SU-DHL-6 (cell line): ENCODE measurements at regions not wholly inside any gene's neighbourhood (a gene's known extent, or its start where the extent isn't known, plus 50 kb on each side); places are given as distances from the start of the nearest gene placed in this dataset.

Experiments
- H2AFZ ChIP-seq: fragments of 200-600 bp; sonication (generic); 2 replicates; pipeline ENCODE4 v1.6.1; 2014; ENCODE audit warnings: low read depth, mild to moderate bottlenecking, moderate library complexity, mixed read lengths, antibody characterized with exemption, low read length; ENCODE audit not compliant: severe bottlenecking
- H3F3A ChIP-seq: fragments of 200-600 bp; shearing (Covaris generic); 2 replicates; pipeline ENCODE4 v1.6.0; 2016; ENCODE audit warnings: antibody characterized with exemption, mild to moderate bottlenecking; ENCODE audit not compliant: insufficient read depth
- H3K27ac ChIP-seq: fragments of 200-600 bp; sonication (generic); 2 replicates; pipeline ENCODE4 v1.5.1; 2016; ENCODE audit warnings: low read depth, mild to moderate bottlenecking, low read length, moderate library complexity, mixed read lengths
- H3K27me3 ChIP-seq: fragments of 200-600 bp; sonication (generic), shearing (Covaris generic); 2 replicates; pipeline ENCODE4 v1.6.0; 2014; ENCODE audit warnings: mild to moderate bottlenecking, low read length
- H3K36me3 ChIP-seq: fragments of 200-600 bp; sonication (generic); 2 replicates; pipeline ENCODE4 v1.6.1; 2014; ENCODE audit warnings: mild to moderate bottlenecking, low read length, mixed read lengths
- H3K4me2 ChIP-seq: fragments of 300-600, 200-600 bp; shearing (Covaris generic), sonication (generic); 2 replicates; pipeline ENCODE4 v1.6.0; 2014; ENCODE audit warnings: low read length, low read depth, mild to moderate bottlenecking; ENCODE audit not compliant: poor library complexity, severe bottlenecking
- H3K4me3 ChIP-seq: fragments of 200-600 bp; sonication (generic); 2 replicates; pipeline ENCODE4 v1.5.1; 2014; ENCODE audit warnings: antibody characterized with exemption, low read length, mild to moderate bottlenecking, mixed read lengths; ENCODE audit not compliant: insufficient read depth, poor library complexity, severe bottlenecking
- H3K79me2 ChIP-seq: fragments of 200-600 bp; sonication (generic); 2 replicates; pipeline ENCODE4 v1.6.1; 2014; ENCODE audit warnings: mild to moderate bottlenecking, low read length, moderate library complexity; ENCODE audit not compliant: insufficient read depth
- H3K9ac ChIP-seq: fragments of 200-600 bp; sonication (generic); 2 replicates; pipeline ENCODE4 v1.7.0; 2014; ENCODE audit warnings: mild to moderate bottlenecking, low read length
- H3K9me2 ChIP-seq: fragments of 200-600 bp; sonication (generic); replicated peaks from 2 replicates; pipeline ENCODE4 v1.6.1; 2014; ENCODE audit warnings: low read length; ENCODE audit not compliant: insufficient read depth
- H3K9me3 ChIP-seq: fragments of 200-600 bp; sonication (generic); 2 replicates; pipeline ENCODE4 v1.6.1; 2014; ENCODE audit warnings: low read length, mixed read lengths; ENCODE audit not compliant: insufficient read depth
- H4K20me1 ChIP-seq: fragments of 200-600 bp; sonication (generic); 2 replicates; pipeline ENCODE4 v1.6.1; 2014; ENCODE audit warnings: low read depth, mild to moderate bottlenecking, antibody characterized with exemption, low read length, moderate library complexity, mixed read lengths
- EZH2phosphoT487 ChIP-seq: fragments of 200-600 bp; sonication (generic), shearing (Covaris generic); conservative IDR thresholded peaks from 2 replicates; pipeline ENCODE4 v1.6.1; 2018; ENCODE audit warnings: mild to moderate bottlenecking, antibody characterized with exemption, low read length, moderate library complexity, mixed read lengths
- TF ChIP-seq, protein P1 (sequence below): fragments of 200-600 bp; sonication (generic); IDR thresholded peaks from one replicate; pipeline ENCODE4 v1.5.1; 2017; ENCODE audit warnings: antibody characterized with exemption, mild to moderate bottlenecking, low read length, moderate library complexity; ENCODE audit not compliant: insufficient read depth, poor library complexity, severe bottlenecking

DNA sequence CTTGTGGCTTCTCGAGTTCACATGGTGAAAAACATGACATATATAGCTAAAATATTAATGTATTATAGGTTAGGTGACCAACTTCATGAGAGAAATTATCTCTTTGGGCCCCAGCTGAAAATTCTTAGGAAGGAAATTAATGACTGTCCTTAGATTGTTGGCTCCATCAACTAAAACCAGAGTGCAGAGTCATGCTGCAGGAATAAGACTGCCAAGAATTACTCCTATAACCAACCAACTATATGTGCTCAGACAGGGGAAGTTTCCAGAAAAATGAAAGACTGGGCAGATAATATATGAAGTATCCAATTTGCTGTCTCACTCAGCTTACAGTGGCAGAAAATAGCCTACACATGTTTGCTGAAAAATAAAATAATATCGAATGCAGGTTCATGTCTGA lies 71.0 kb upstream of the TMEFF2 start:
- Histone ChIP-seq H3K9me3 (no peaks in the 10 kb centered on the region), H3K4me3 (no peak overlapping the region), H3K9me2 (no peaks in the 10 kb centered on the region; the same call in 1 of the 2 replicates), H3K4me2 (no peak overlapping the region), H3K9ac (no peak overlapping the region), H3K27me3 (no peaks in the 10 kb centered on the region), H3F3A (no peaks in the 10 kb centered on the region), H3K36me3 (no peaks in the 10 kb centered on the region), H2AFZ (no peak overlapping the region), H3K27ac (no peak overlapping the region), H3K79me2 (no peaks in the 10 kb centered on the region), H4K20me1 (no peaks in the 10 kb centered on the region)
- TF ChIP-seq, protein P1, sequence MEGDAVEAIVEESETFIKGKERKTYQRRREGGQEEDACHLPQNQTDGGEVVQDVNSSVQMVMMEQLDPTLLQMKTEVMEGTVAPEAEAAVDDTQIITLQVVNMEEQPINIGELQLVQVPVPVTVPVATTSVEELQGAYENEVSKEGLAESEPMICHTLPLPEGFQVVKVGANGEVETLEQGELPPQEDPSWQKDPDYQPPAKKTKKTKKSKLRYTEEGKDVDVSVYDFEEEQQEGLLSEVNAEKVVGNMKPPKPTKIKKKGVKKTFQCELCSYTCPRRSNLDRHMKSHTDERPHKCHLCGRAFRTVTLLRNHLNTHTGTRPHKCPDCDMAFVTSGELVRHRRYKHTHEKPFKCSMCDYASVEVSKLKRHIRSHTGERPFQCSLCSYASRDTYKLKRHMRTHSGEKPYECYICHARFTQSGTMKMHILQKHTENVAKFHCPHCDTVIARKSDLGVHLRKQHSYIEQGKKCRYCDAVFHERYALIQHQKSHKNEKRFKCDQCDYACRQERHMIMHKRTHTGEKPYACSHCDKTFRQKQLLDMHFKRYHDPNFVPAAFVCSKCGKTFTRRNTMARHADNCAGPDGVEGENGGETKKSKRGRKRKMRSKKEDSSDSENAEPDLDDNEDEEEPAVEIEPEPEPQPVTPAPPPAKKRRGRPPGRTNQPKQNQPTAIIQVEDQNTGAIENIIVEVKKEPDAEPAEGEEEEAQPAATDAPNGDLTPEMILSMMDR = no peak
- TF ChIP-seq EZH2phosphoT487 = no peak

DNA sequence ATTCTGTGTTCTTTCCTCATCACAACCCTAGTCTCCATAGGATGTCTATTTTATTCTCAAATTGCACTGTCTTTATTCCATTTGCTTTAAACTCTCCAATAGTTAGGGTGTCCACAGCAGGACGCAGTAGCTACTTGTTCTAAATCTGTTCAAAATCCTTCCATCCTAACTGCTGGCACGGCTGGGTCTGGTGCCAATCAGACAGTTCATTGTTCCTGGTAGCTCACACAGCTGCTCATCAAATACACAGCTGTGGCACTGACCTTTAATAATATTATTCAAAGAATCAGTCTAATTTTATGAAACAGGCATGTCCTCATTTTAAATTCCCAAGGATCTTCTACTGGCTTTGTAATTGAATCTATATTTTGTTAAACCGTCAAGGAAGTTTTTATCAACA lies 59.7 kb upstream of the TMEFF2 start:
- Histone ChIP-seq H4K20me1 (no peaks in the 10 kb centered on the region), H3K27ac (no peak overlapping the region), H3K4me2 (no peak overlapping the region), H2AFZ (no peak overlapping the region), H3K27me3 (no peaks in the 10 kb centered on the region), H3K36me3 (no peaks in the 10 kb centered on the region), H3K9me2 (no peaks in the 10 kb centered on the region), H3K9me3 (no peaks in the 10 kb centered on the region), H3K79me2 (no peaks in the 10 kb centered on the region), H3F3A (no peaks in the 10 kb centered on the region), H3K4me3 (no peak overlapping the region), H3K9ac (no peak overlapping the region)
- TF ChIP-seq EZH2phosphoT487 = no peak
- TF ChIP-seq, protein P1 = no peak

DNA sequence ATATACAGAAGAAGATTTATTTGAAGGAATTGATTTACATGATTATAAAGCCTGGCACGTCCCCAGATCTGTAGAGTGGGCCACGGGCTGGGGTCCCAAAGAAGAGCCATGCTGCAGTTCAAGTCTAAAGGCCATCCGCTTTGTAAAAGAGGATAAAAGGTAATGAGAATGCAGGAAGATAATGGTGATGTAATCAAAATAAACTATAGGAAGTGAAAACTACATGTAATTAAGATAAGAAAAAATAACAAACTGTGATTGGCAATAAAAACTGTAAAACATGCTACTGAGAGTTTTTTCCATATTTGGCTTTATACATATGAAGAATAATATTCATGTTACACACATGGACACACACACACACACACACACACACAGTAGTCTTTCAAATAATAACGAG lies 59.0 kb upstream of the TMEFF2 start:
- H4K20me1 ChIP-seq = no peaks in the 10 kb centered on the region
- no peaks in the 10 kb centered on the region for H3K36me3 ChIP-seq
- H3K4me3 ChIP-seq = no peak overlapping the region
- H3K4me2 ChIP-seq = no peak overlapping the region
- H2AFZ ChIP-seq = no peak overlapping the region
- H3K9ac ChIP-seq = no peak overlapping the region
- no peaks in the 10 kb centered on the region for H3K9me2 ChIP-seq
- H3K9me3 ChIP-seq = no peaks in the 10 kb centered on the region
- H3K27me3 ChIP-seq = no peaks in the 10 kb centered on the region
- H3K79me2 ChIP-seq = no peaks in the 10 kb centered on the region
- TF ChIP-seq EZH2phosphoT487 = no peak
- TF ChIP-seq, protein P1 = no peak
- no peaks in the 10 kb centered on the region for H3F3A ChIP-seq
- no peak overlapping the region for H3K27ac ChIP-seq

DNA sequence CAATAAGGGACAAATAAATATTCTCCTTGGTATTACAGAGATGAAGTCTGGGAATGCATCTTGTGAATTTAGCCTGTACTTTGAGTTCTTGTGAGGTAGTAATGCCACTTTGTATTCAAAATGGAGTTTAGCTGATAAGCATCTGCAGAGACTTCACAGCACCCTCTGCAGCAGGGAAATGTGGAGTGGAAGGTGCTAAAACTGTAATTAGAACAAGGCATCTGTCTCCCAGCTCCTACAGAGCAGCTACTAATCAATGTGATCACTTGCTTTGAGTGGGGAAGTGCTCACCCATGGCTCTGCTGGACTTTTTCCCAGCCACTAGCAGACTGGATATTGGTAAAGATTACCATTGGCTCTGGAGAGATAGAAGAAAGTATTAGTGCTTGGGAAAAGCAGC lies 56.2 kb upstream of the TMEFF2 start:
- Histone ChIP-seq H3K79me2 (no peaks in the 10 kb centered on the region), H3F3A (no peaks in the 10 kb centered on the region), H3K4me2 (no peak overlapping the region), H3K27me3 (no peaks in the 10 kb centered on the region), H3K9me3 (no peaks in the 10 kb centered on the region), H3K27ac (no peak overlapping the region), H3K36me3 (no peaks in the 10 kb centered on the region), H2AFZ (no peak overlapping the region), H3K9ac (no peak overlapping the region), H4K20me1 (no peaks in the 10 kb centered on the region), H3K9me2 (no peaks in the 10 kb centered on the region), H3K4me3 (no peak overlapping the region)
- no peak for TF ChIP-seq EZH2phosphoT487
- TF ChIP-seq, protein P1 = no peak
